ENCODE measurements at regions not wholly inside any gene's neighbourhood (a gene's known extent, or its start where the extent isn't known, plus 50 kb on each side); places are given as distances from the start of the nearest gene placed in this dataset.

DNA sequence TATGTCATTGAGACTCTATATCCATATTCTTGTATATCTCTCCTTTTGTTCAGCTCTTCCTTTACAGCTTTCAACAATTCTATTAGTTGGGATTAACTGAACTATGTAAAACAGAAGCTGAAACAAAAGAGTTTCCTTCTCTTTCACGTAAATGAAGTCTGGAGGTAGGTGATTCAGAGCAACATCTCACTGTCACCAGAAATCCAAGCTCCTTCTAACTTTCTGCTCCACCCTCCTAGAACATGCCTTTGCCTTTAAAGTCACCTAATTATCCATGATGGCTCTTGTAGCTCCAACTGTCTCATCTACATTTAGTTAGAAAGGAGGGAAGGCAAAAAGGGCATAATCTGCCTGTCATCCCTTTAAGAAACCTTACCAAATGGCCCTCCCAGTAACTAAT is 458.2 kb upstream of the MDFIC2 start:
- no peak for DNase-seq
- Histone ChIP-seq H3K36me3 (no peaks in the 10 kb centered on the region), H3K9me3 (no peaks in the 10 kb centered on the region), H3K4me3 (no peak overlapping the region), H3K27me3 (no peaks in the 10 kb centered on the region)

DNA sequence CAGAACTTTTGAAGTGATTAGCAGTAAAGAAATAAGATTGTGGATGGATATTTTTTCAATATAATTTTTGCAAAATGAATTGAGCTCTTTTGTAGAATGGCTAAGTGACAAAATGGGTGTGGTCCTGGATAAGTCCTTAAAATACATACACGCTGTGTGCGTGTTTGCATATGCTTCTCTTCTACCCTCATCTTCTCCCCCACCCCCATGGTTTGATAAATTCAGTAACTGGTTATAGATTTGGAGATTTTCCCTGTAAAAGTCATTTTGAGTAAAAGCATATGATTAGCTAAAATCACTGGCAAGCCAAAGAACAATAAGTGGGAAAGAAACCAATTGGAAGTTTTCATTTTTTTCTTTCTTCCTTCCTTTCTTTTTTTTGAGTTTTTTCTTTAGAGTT is 453.9 kb upstream of the MDFIC2 start:
- no peak for DNase-seq
- Histone ChIP-seq H3K36me3 (no peaks in the 10 kb centered on the region), H3K27me3 (no peaks in the 10 kb centered on the region), H3K9me3 (no peaks in the 10 kb centered on the region), H3K4me3 (no peak overlapping the region)

DNA sequence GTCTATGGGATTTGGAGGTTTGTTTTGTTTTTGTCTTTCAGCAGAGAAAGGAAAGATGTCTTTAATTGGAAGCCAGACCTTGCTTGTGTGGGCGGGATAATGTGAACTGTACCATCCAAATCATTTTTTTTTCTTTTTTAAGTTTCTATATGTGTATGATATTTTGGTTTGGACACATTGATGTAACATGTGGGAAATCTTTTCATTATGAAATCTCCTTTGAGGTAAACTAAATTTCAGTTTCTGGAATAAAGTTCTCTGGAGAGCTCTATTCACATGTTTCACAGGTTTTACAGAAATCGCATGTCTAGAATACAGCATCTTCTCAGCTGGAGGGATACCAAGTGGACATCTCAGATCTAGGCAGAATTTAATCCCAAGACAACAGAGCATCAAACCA is 451.5 kb upstream of the MDFIC2 start:
- Histone ChIP-seq H3K4me3 (no peak overlapping the region), H3K27me3 (no peaks in the 10 kb centered on the region), H3K9me3 (no peaks in the 10 kb centered on the region), H3K36me3 (no peaks in the 10 kb centered on the region)
- DNase-seq = no peak

DNA sequence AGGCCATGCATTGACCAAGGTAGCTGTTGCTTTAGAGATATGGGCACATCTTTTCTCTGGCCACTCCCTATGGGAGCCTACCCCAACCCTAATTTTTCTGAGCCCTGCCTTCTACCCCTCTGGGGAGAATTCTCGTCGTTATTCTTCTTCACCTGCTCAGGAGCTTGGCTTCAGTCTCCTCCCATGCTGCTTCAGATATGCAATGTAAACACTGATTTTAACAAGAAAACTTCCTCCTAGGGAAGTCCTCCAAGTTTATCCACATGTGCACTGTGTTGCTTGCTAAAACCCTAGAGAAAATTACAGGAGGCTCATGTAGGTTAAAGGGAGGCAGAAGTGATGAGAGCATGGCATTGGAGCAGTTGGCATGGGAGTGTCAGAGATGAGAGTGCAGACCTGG is 445.2 kb upstream of the MDFIC2 start:
- no peaks in the 10 kb centered on the region for H3K27me3 ChIP-seq
- no peak overlapping the region for H3K4me3 ChIP-seq
- no peak for DNase-seq
- no peaks in the 10 kb centered on the region for H3K9me3 ChIP-seq
- H3K36me3 ChIP-seq = no peaks in the 10 kb centered on the region

DNA sequence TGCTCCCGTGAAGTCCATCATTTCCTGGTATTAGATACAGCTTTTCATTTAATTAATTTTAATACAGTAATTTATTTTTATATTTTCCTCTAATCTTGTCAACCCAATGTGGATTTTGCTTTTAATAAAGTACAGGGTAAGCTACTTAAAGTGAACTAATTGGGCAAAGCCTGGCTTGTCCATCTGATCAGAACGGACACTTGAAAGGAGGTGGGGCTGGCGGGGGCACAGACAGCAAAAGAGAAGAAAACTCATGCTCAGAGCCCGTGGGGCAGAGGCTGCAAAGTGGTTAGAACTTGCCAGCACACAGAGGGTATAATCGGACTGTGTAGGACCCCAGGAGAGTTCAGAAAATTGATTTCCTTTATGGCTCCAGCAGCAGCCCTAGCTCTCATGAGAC is 443.1 kb upstream of the MDFIC2 start:
- DNase-seq = no peak
- Histone ChIP-seq H3K36me3 (no peaks in the 10 kb centered on the region), H3K4me3 (no peak overlapping the region), H3K9me3 (no peaks in the 10 kb centered on the region), H3K27me3 (no peaks in the 10 kb centered on the region)

DNA sequence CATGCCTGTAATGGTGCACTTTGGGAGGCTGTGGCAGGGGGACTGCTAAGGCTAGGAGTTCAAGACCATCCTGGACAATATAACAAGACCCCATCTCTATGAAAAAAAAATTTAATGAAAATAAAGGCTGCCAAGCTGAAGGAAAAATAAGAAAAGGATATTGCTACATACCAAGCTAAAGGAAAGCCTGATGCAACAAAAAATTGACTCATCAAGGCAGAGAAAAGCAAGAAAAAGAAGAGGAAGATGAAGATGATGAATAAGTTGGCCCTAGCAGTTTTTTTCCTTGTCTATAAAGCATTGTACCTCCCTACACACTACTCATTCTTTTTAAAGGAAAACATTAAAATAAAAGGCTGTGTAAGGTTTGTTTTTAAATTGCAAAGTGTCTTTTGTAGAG is 441.9 kb upstream of the MDFIC2 start:
- no peaks in the 10 kb centered on the region for H3K36me3 ChIP-seq
- H3K27me3 ChIP-seq = no peaks in the 10 kb centered on the region
- no peaks in the 10 kb centered on the region for H3K9me3 ChIP-seq
- no peak for DNase-seq
- no peak overlapping the region for H3K4me3 ChIP-seq

DNA sequence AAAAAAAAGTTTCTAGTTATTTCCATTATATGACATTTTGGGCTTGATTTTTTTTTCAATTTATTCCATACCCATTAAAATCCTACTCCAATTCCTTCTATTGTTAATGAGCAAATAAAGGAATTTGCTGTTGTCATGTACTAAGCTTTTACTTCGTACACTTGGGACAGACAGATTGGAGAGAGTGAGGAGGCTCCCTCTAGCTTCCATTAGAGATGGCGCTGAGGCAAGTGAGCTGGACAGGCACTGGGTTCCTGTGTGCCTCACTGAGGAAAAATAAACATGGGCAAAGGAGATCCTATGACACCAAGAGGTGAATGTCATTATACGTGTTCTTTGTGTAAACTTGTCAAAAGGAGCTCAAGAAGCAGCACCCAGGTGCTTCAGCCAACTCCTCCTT is 441.1 kb upstream of the MDFIC2 start:
- DNase-seq = no peak
- no peaks in the 10 kb centered on the region for H3K27me3 ChIP-seq
- no peaks in the 10 kb centered on the region for H3K36me3 ChIP-seq
- no peak overlapping the region for H3K4me3 ChIP-seq
- H3K9me3 ChIP-seq = no peaks in the 10 kb centered on the region

DNA sequence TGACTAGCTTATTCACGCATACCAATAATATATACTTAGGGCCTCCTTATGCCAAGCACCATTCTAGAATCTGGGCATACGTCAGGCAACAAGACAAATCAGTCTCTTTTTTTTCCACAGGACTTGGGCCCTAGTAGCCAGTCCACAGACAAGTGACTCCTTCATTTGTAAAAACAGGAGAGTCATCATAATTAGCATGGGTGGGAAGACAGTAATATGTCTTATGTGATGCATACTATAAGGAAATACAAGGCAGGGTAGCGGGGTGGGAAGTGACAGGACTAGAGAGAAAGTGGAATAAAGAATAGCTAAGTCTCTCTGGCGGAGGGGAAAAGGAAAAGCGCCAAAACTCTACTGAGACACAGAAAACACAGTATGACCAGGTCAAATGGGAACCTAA is 439.6 kb upstream of the MDFIC2 start:
- no peaks in the 10 kb centered on the region for H3K36me3 ChIP-seq
- no peak for DNase-seq
- no peaks in the 10 kb centered on the region for H3K9me3 ChIP-seq
- H3K4me3 ChIP-seq = no peak overlapping the region
- no peaks in the 10 kb centered on the region for H3K27me3 ChIP-seq

DNA sequence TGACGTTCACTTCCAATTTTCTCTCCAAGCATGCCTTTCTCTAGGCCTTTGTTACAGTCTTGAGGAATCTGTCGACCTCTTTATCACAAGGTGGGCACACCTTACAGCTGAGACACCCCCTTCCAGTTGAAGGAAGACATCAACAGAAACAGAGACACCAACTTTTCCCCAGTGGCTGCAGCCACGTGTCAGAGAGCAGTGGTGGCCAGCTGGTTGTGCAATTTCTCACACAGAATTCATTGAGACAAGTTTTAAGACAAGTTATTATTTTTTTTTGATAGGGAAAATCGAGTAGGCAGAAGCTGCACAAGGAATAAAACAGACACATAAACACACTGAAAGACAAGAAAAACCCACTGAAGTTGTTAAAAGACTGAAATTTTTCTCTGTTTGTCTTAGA is 436.7 kb upstream of the MDFIC2 start:
- Histone ChIP-seq H3K27me3 (no peaks in the 10 kb centered on the region), H3K9me3 (no peaks in the 10 kb centered on the region), H3K36me3 (no peaks in the 10 kb centered on the region), H3K4me3 (no peak overlapping the region)
- DNase-seq = no peak

DNA sequence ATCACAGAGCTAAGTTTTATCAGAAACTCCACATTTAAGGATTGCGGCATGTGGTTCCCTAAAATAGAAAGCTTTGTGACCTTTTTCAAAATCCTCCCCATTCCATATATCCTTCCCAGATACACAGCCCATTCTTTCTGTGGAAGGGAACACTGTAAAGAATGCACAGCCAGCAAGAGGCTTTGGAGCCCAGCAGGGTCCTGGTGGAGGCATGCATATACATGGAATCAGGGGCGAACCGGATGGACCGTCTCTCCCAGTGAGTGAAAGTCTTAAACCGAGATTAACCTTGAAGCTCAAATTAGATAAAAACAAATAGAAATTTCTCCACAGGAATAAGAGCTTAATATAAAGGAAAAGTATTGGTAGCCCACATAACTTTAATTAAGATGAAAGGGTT is 436.2 kb upstream of the MDFIC2 start:
- no peaks in the 10 kb centered on the region for H3K27me3 ChIP-seq
- H3K36me3 ChIP-seq = no peaks in the 10 kb centered on the region
- no peak overlapping the region for H3K4me3 ChIP-seq
- no peak for DNase-seq
- no peaks in the 10 kb centered on the region for H3K9me3 ChIP-seq

DNA sequence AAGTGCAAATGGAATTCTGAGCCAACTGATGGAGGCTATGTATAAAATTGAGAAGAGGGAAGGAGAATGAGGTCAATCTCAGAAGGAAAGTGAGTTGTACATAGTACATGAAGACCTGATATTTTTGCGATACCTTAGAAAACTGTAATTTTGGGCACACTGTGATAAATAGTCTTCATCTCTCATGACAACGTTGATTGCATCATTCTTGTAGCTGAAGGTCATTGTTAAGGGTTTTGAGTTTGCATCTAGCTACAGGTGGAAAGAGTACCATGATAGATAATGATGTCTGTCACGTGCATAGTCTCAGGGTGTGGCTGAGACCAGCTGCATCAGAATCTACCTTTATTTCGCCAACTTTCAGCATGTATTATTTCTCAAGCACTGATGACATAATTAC is 435.4 kb upstream of the MDFIC2 start:
- no peak for DNase-seq

DNA sequence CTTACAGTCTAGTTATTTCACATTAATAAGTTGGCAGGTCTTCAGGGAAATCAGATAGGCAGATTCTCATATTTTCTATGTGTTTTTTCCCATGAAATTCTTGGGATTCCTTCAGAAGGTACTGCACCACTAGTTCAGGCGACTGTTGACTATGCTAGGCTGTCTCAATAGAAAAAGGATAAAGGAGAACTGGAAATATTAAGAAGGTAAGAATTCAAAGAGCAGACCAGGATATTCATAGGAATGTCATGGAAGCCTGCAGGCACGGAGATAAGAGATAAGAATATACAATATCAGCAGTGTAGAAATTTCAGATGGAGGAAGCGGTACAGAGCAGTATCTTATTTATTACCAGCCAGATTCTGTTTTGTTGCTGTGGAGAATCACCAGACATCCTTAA is 432.1 kb upstream of the MDFIC2 start:
- no peaks in the 10 kb centered on the region for H3K36me3 ChIP-seq
- no peak overlapping the region for H3K4me3 ChIP-seq
- no peak for DNase-seq
- no peaks in the 10 kb centered on the region for H3K27me3 ChIP-seq
- H3K9me3 ChIP-seq = no peaks in the 10 kb centered on the region

More for the DNA sequence above, 435.4 kb upstream of the MDFIC2 start:
- H3K9me3 ChIP-seq = no peaks in the 10 kb centered on the region
- H3K4me3 ChIP-seq = no peak overlapping the region
- H3K36me3 ChIP-seq = no peaks in the 10 kb centered on the region
- no peaks in the 10 kb centered on the region for H3K27me3 ChIP-seq

DNA sequence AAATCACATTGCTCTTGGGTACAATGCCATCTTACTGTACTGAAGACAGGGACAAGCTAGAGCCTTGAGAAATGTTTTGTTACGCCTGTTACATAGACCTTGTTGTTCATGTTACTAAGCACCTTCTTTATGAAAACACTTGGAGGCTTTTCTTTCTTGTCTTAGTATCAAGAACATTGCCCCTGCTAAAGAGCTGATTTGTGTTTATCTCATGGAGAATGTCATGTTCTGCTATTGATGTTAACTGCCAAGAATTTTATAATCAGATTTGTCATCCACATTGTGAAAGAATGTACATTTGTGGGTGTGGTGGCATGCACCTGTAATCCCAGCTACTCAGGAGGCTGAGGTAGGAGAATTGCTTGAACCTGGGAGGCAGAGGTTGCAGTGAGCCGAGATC is 431.3 kb upstream of the MDFIC2 start:
- no peak for DNase-seq

DNA sequence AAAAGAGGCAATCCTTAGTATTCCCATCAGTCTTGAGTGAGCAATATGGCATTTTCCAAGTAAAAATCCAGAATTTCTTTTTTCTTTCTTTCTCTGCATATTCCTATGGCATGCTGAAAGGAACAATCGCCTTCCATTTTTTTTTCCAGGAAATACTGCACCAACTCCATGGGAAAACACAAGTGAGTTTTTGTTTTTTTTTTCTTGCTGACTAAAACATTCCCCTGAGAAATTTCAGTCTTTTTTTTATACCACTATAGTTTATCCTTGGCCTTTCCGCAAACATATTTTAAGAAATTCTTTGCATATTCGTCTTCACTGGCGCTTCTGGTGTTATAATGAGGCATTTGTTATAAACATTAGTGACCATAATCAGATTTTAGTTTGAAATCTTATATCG is 429.6 kb upstream of the MDFIC2 start:
- H3K36me3 ChIP-seq = no peaks in the 10 kb centered on the region
- H3K4me3 ChIP-seq = no peak overlapping the region
- H3K9me3 ChIP-seq = no peaks in the 10 kb centered on the region
- no peaks in the 10 kb centered on the region for H3K27me3 ChIP-seq
- DNase-seq = no peak

More for the DNA sequence above, 431.3 kb upstream of the MDFIC2 start:
- no peaks in the 10 kb centered on the region for H3K27me3 ChIP-seq
- no peaks in the 10 kb centered on the region for H3K9me3 ChIP-seq
- H3K36me3 ChIP-seq = no peaks in the 10 kb centered on the region
- H3K4me3 ChIP-seq = no peak overlapping the region

DNA sequence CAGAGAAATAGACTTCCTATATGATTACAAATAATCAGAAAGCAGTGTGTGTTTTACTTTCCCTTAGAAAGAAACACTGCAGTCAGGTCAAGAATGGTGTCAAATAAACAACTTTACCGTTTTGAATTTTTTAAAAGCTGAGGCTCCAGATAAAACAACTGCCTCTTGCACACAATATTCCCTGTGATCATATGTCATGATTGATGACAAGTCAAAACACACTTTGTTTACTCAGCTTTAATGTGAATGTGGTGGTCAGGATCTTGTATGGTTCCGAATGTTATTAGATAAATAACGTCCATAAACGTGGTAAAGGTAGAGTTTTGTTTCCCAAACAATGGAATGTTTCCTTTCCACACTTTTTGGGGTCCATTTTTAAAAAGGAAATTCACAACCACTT is 428.4 kb upstream of the MDFIC2 start:
- H3K27me3 ChIP-seq = no peaks in the 10 kb centered on the region
- no peaks in the 10 kb centered on the region for H3K9me3 ChIP-seq
- H3K4me3 ChIP-seq = no peak overlapping the region
- H3K36me3 ChIP-seq = no peaks in the 10 kb centered on the region
- no peak for DNase-seq

DNA sequence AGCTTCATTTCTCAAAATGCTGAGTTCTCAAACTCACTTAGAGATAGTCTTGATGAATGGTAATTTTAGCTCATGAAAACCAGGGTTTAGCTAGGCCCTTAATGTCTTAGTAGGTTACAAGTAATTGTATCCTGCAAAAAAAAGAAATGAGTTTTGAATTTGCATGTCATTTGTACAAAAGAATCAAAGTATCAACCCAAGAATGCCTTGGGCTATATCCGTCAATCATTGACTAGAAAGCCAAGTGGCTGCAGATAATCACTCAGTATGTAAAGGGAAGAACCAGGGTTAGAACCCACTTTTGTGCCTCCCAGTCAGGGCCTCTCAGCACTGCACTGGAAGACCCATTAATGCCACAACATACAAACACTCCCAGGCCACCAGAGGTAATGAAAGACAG is 427.6 kb upstream of the MDFIC2 start:
- H3K36me3 ChIP-seq = no peaks in the 10 kb centered on the region
- no peak for DNase-seq
- no peak overlapping the region for H3K4me3 ChIP-seq
- H3K9me3 ChIP-seq = no peaks in the 10 kb centered on the region
- no peaks in the 10 kb centered on the region for H3K27me3 ChIP-seq

DNA sequence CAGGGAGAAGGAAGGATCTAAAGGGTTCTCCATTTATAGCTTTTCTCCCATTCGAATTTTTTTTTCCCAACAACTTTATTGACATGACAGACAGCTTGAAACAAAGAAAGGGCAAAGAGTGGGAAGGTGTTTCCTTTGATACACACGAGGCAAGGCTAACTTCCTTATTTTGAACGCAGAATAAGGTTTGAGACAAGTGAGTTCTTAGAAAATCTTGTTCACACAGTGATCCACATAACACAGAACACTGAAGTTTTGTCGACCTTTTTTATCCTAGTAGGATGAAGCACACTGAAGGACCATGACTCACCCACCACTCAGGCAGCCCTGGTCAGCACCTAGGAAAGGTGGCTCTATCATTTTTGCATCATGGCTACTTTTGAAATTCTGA is 425.8 kb upstream of the MDFIC2 start:
- no peaks in the 10 kb centered on the region for H3K27me3 ChIP-seq
- H3K36me3 ChIP-seq = no peaks in the 10 kb centered on the region
- no peaks in the 10 kb centered on the region for H3K9me3 ChIP-seq
- DNase-seq = no peak
- H3K4me3 ChIP-seq = no peak overlapping the region

DNA sequence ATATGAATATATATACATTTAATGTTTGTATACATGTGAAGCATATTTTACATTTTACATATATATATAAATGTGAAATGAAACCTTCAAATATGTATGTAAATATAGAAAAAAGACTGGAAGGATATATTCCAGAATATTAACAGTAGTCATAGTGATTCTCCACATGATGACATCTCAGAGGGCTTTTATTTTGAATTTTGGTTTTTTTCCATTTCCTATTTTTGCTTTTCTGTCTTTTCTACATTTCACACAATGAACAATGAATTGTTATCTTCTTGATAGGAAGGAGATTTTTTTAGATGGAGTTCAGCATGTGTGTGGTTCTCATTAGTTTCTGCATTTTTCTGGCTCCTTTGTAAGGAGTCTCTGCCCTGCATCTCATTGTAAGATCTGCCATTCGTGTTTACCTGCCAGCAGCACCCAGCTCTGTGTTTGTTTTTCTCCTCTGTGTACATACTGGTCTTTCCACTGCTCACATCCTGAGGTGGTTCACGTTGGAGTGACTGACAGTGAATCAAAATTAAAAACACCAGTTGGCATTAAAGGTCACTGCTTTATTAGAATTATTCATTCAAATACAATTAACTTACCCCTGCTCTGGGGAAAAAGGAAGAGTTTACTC is 425.3 kb upstream of the MDFIC2 start:
- Histone ChIP-seq H3K4me3 (no peak overlapping the region), H3K36me3 (no peaks in the 10 kb centered on the region), H3K27me3 (no peaks in the 10 kb centered on the region), H3K9me3 (no peaks in the 10 kb centered on the region)
- no peak for DNase-seq

DNA sequence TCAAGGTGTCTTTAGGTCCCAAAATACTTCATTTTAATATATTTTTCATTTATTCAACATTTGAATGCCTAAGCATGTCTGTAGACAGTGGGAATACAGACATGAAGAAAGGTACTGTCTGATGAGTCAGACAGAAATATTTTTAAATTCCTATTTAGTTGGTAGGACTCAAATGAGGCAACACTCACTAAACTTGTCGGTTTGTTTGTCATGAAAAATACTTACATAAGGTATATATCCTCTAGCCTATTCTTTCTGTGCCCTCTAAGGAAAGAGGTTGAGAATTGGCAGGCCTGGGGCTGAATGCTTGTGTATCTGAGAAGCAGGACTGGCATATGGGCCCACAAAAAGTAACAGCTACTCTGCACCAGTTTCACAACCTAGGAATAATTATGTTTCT is 423.6 kb upstream of the MDFIC2 start:
- no peak for DNase-seq
- H3K36me3 ChIP-seq = no peaks in the 10 kb centered on the region
- H3K4me3 ChIP-seq = no peak overlapping the region
- H3K27me3 ChIP-seq = no peaks in the 10 kb centered on the region
- H3K9me3 ChIP-seq = no peaks in the 10 kb centered on the region
